ENCODE measurements at regions not wholly inside any gene's neighbourhood (a gene's known extent, or its start where the extent isn't known, plus 50 kb on each side); places are given as distances from the start of the nearest gene placed in this dataset.
"Not testable (repeated sequence)": the region's sequence is repeated elsewhere in the genome, so short reads cannot be mapped to it uniquely, and the experiment has no call there.

DNA sequence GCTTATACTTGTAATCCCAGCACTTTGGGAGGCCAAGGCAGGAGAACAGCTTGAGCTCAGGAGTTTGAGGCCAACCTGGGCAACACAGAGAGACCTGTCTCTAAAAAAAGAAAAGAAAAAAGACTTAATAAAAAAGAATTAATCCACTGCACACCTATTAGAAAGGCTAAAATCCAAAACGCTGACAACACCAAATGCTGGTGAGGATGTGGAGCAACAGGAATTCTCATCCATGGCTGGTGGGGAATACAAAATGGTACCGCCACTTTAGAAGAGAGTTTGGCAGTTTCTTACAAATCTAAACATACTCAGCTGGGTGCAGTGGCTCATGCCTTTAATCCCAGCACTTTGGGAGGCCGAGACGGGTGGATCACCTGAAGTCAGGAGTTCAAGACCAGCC, 110.0 kb upstream of the NDUFV2 start:
- not testable (repeated sequence) for H3K4me3 ChIP-seq (ENCODE audit: insufficient read depth in 1 of 2, low read depth in 1 of 2, low read length in 2 of 2); H4K8ac ChIP-seq (ENCODE audit: low read length); H3K4me1 ChIP-seq (ENCODE audit: control insufficient read depth, insufficient read depth, low read depth, low read length); H3K18ac ChIP-seq (ENCODE audit: low read depth in 1 of 2, low read length in 2 of 2); H3K4ac ChIP-seq (ENCODE audit: low read depth in 1 of 2, low read length in 2 of 2); H3K27ac ChIP-seq (ENCODE audit: low read length, poor library complexity, severe bottlenecking); H3K27me3 ChIP-seq (ENCODE audit: control insufficient read depth in 1 of 2, insufficient read depth in 1 of 2, low read length in 2 of 2); H3K14ac ChIP-seq (ENCODE audit: low read length in 2 of 2); H2AK5ac ChIP-seq (ENCODE audit: low read length, severe bottlenecking); H2BK5ac ChIP-seq (ENCODE audit: low read depth, low read length, poor library complexity, severe bottlenecking); H2AFZ ChIP-seq (ENCODE audit: low read depth, low read length); H2BK12ac ChIP-seq (ENCODE audit: low read length in 2 of 2); DNase-seq; H3K4me2 ChIP-seq (ENCODE audit: low read length, poor library complexity, severe bottlenecking); H4K91ac ChIP-seq (ENCODE audit: low read length); H2BK15ac ChIP-seq (ENCODE audit: low read depth, poor library complexity, severe bottlenecking); H3K9ac ChIP-seq (ENCODE audit: low read length); H3K36me3 ChIP-seq (ENCODE audit: control insufficient read depth in 1 of 2, insufficient read depth in 2 of 2, low read depth in 1 of 2, low read length in 2 of 2); H3K79me1 ChIP-seq (replicated peaks; ENCODE audit: low read length, poor library complexity, severe bottlenecking); H3K23ac ChIP-seq (ENCODE audit: low read length in 2 of 2); H2BK120ac ChIP-seq (ENCODE audit: low read depth, low read length)
- 100% methylated on average over 4 of the region's 4 CpGs for WGBS
- peaks cover 11% of the 10 kb centered on the region for H3K9me3 ChIP-seq (ENCODE audit: control insufficient read depth, low read length)

DNA sequence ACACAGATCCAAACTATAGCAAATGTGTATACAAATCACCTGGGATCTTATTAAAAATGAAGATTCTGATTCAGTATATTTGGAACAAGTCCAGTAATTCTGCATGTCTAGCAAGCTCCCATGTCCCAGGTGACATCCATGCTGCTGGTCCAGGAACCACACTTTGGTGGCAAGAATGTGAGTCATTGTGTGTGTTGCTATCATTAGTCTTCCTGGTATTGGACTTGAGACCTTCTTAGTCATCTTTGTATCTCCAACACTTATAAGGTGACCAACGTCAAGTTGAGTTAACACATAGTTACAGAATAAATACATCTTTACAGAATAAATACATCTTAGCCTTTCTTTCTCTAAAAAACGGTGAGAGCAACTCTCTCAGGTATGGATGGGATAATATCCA, 107.9 kb upstream of the NDUFV2 start:
- H2AFZ ChIP-seq (ENCODE audit: low read depth, low read length), result no peak overlapping the region
- H4K91ac ChIP-seq (ENCODE audit: low read length), result no peak overlapping the region
- DNase-seq, result no peak
- H2BK120ac ChIP-seq (ENCODE audit: low read depth, low read length), result no peak overlapping the region
- H3K18ac ChIP-seq (ENCODE audit: low read depth in 1 of 2, low read length in 2 of 2), result no peak overlapping the region
- no peak overlapping the region for H3K4ac ChIP-seq (ENCODE audit: low read depth in 1 of 2, low read length in 2 of 2)
- no peak overlapping the region for H3K9ac ChIP-seq (ENCODE audit: low read length)
- H3K14ac ChIP-seq (ENCODE audit: low read length in 2 of 2), result no peak overlapping the region
- H3K9me3 ChIP-seq (ENCODE audit: control insufficient read depth, low read length), result peaks cover 11% of the 10 kb centered on the region
- 67% methylated on average over 2 of the region's 2 CpGs for WGBS
- H3K23ac ChIP-seq (ENCODE audit: low read length in 2 of 2), result no peak overlapping the region
- no peak overlapping the region for H2BK12ac ChIP-seq (ENCODE audit: low read length in 2 of 2)
- no peaks in the 10 kb centered on the region for H3K36me3 ChIP-seq (ENCODE audit: control insufficient read depth in 1 of 2, insufficient read depth in 2 of 2, low read depth in 1 of 2, low read length in 2 of 2)
- peaks cover 2% of the 10 kb centered on the region for H3K4me1 ChIP-seq (ENCODE audit: control insufficient read depth, insufficient read depth, low read depth, low read length)
- H3K27me3 ChIP-seq (ENCODE audit: control insufficient read depth in 1 of 2, insufficient read depth in 1 of 2, low read length in 2 of 2), result no peaks in the 10 kb centered on the region
- no peak overlapping the region for H2BK5ac ChIP-seq (ENCODE audit: low read depth, low read length, poor library complexity, severe bottlenecking)
- H2AK5ac ChIP-seq (ENCODE audit: low read length, severe bottlenecking), result no peak overlapping the region
- H3K4me3 ChIP-seq (ENCODE audit: insufficient read depth in 1 of 2, low read depth in 1 of 2, low read length in 2 of 2), result no peak overlapping the region
- H3K4me2 ChIP-seq (ENCODE audit: low read length, poor library complexity, severe bottlenecking), result no peak overlapping the region
- H3K79me1 ChIP-seq (replicated peaks; ENCODE audit: low read length, poor library complexity, severe bottlenecking), result no peaks in the 10 kb centered on the region
- no peak overlapping the region for H3K27ac ChIP-seq (ENCODE audit: low read length, poor library complexity, severe bottlenecking)
- H2BK15ac ChIP-seq (ENCODE audit: low read depth, poor library complexity, severe bottlenecking), result no peak overlapping the region
- H4K8ac ChIP-seq (ENCODE audit: low read length), result no peak overlapping the region

DNA sequence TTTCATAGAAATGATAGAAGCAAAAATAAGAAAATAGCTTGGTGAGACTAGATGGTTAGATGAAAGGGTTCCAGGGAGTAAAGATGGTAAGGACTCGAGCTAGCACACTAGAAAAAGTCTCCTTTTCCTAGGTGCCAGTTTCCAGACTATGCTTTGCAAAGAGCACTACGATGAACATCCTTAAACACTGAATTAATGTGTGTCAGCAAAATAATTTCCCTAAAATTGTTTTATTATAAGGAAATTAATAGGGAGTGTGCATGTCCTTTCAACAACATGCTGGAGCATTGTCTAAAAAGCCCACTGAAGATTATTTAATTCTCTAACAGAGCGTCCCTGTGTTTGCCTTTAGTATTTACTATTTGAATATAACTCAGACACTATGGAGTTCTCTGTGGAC, 107.4 kb upstream of the NDUFV2 start:
- no peak overlapping the region for H2AK5ac ChIP-seq (ENCODE audit: low read length, severe bottlenecking)
- H3K27ac ChIP-seq (ENCODE audit: low read length, poor library complexity, severe bottlenecking), result no peak overlapping the region
- H3K4me2 ChIP-seq (ENCODE audit: low read length, poor library complexity, severe bottlenecking), result no peak overlapping the region
- H4K8ac ChIP-seq (ENCODE audit: low read length), result no peak overlapping the region
- no peaks in the 10 kb centered on the region for H3K79me1 ChIP-seq (replicated peaks; ENCODE audit: low read length, poor library complexity, severe bottlenecking)
- H2BK5ac ChIP-seq (ENCODE audit: low read depth, low read length, poor library complexity, severe bottlenecking), result no peak overlapping the region
- no peak overlapping the region for H2BK120ac ChIP-seq (ENCODE audit: low read depth, low read length)
- H3K14ac ChIP-seq (ENCODE audit: low read length in 2 of 2), result no peak overlapping the region
- no peak overlapping the region for H4K91ac ChIP-seq (ENCODE audit: low read length)
- H3K36me3 ChIP-seq (ENCODE audit: control insufficient read depth in 1 of 2, insufficient read depth in 2 of 2, low read depth in 1 of 2, low read length in 2 of 2), result no peaks in the 10 kb centered on the region
- H3K18ac ChIP-seq (ENCODE audit: low read depth in 1 of 2, low read length in 2 of 2), result no peak overlapping the region
- H3K27me3 ChIP-seq (ENCODE audit: control insufficient read depth in 1 of 2, insufficient read depth in 1 of 2, low read length in 2 of 2), result no peaks in the 10 kb centered on the region
- H2AFZ ChIP-seq (ENCODE audit: low read depth, low read length), result no peak overlapping the region
- H3K9me3 ChIP-seq (ENCODE audit: control insufficient read depth, low read length), result peaks cover 11% of the 10 kb centered on the region
- no peak overlapping the region for H3K4ac ChIP-seq (ENCODE audit: low read depth in 1 of 2, low read length in 2 of 2)
- no peak overlapping the region for H3K23ac ChIP-seq (ENCODE audit: low read length in 2 of 2)
- no peaks in the 10 kb centered on the region for H3K4me1 ChIP-seq (ENCODE audit: control insufficient read depth, insufficient read depth, low read depth, low read length)
- H3K4me3 ChIP-seq (ENCODE audit: insufficient read depth in 1 of 2, low read depth in 1 of 2, low read length in 2 of 2), result no peak overlapping the region
- H2BK15ac ChIP-seq (ENCODE audit: low read depth, poor library complexity, severe bottlenecking), result no peak overlapping the region
- no peak overlapping the region for H2BK12ac ChIP-seq (ENCODE audit: low read length in 2 of 2)
- no peak overlapping the region for H3K9ac ChIP-seq (ENCODE audit: low read length)
- no peak for DNase-seq
- WGBS, result 100% methylated on average over 1 of the region's 3 CpGs

- Histone ChIP-seq H3K36me3 (ENCODE audit: control insufficient read depth in 1 of 2, insufficient read depth in 2 of 2, low read depth in 1 of 2, low read length in 2 of 2) (no peaks in the 10 kb centered on the region), H3K9me3 (ENCODE audit: control insufficient read depth, low read length) (peaks cover 11% of the 10 kb centered on the region), H3K4me3 (ENCODE audit: insufficient read depth in 1 of 2, low read depth in 1 of 2, low read length in 2 of 2) (peak overlapping the region in 1 of 2 experiments; percentile 35), H3K23ac (ENCODE audit: low read length in 2 of 2) (no peak overlapping the region), H4K91ac (ENCODE audit: low read length) (no peak overlapping the region), H2AFZ (ENCODE audit: low read depth, low read length) (no peak overlapping the region), H2AK5ac (ENCODE audit: low read length, severe bottlenecking) (no peak overlapping the region), H3K4me1 (ENCODE audit: control insufficient read depth, insufficient read depth, low read depth, low read length) (no peaks in the 10 kb centered on the region), H4K8ac (ENCODE audit: low read length) (no peak overlapping the region), H3K27ac (ENCODE audit: low read length, poor library complexity, severe bottlenecking) (no peak overlapping the region), H3K9ac (ENCODE audit: low read length) (peak overlapping the region; percentile 48), H3K27me3 (ENCODE audit: control insufficient read depth in 1 of 2, insufficient read depth in 1 of 2, low read length in 2 of 2) (no peaks in the 10 kb centered on the region), H2BK5ac (ENCODE audit: low read depth, low read length, poor library complexity, severe bottlenecking) (no peak overlapping the region), H3K14ac (ENCODE audit: low read length in 2 of 2) (no peak overlapping the region), H3K4me2 (ENCODE audit: low read length, poor library complexity, severe bottlenecking) (no peak overlapping the region), H2BK12ac (ENCODE audit: low read length in 2 of 2) (no peak overlapping the region), H3K79me1 (replicated peaks; ENCODE audit: low read length, poor library complexity, severe bottlenecking) (no peaks in the 10 kb centered on the region), H2BK120ac (ENCODE audit: low read depth, low read length) (no peak overlapping the region), H3K18ac (ENCODE audit: low read depth in 1 of 2, low read length in 2 of 2) (no peak overlapping the region), H3K4ac (ENCODE audit: low read depth in 1 of 2, low read length in 2 of 2) (no peak overlapping the region), H2BK15ac (ENCODE audit: low read depth, poor library complexity, severe bottlenecking) (no peak overlapping the region)
- 87% methylated on average over 2 of the region's 3 CpGs for WGBS
- no peak for DNase-seq
Observed at GRCh38 chr18:8996771-8997432, 105.6 kb upstream of the NDUFV2 start.
